GM11168 (cell line): ENCODE measurements at regions not wholly inside any gene's neighbourhood (a gene's known extent, or its start where the extent isn't known, plus 50 kb on each side); places are given as distances from the start of the nearest gene placed in this dataset.
"Not testable (repeated sequence)": the region's sequence is repeated elsewhere in the genome, so short reads cannot be mapped to it uniquely, and the experiment has no call there.

Experiments
- in situ Hi-C: fragments of 300-500 bp; cut with MboI; formaldehyde crosslinking; loops from one replicate; pipeline ENCODE4 v1.12.0; 2022; ENCODE audit warnings: low sequenced_read_pairs; ENCODE audit not compliant: unreplicated experiment

GRCh38 chr2:121818546-121818945 lies 63.1 kb downstream of the TSN start:
- in situ Hi-C loops: no loop called here

- in situ Hi-C loops: no loop called here
Observed at GRCh38 chr2:121819846-121820245, 64.4 kb downstream of the TSN start.

- in situ Hi-C loops: no loop called here
Observed at GRCh38 chr2:121821476-121822158, 66.2 kb downstream of the TSN start.

GRCh38 chr2:121824264-121824663 lies 68.8 kb downstream of the TSN start:
- in situ Hi-C loops: no loop called here

DNA sequence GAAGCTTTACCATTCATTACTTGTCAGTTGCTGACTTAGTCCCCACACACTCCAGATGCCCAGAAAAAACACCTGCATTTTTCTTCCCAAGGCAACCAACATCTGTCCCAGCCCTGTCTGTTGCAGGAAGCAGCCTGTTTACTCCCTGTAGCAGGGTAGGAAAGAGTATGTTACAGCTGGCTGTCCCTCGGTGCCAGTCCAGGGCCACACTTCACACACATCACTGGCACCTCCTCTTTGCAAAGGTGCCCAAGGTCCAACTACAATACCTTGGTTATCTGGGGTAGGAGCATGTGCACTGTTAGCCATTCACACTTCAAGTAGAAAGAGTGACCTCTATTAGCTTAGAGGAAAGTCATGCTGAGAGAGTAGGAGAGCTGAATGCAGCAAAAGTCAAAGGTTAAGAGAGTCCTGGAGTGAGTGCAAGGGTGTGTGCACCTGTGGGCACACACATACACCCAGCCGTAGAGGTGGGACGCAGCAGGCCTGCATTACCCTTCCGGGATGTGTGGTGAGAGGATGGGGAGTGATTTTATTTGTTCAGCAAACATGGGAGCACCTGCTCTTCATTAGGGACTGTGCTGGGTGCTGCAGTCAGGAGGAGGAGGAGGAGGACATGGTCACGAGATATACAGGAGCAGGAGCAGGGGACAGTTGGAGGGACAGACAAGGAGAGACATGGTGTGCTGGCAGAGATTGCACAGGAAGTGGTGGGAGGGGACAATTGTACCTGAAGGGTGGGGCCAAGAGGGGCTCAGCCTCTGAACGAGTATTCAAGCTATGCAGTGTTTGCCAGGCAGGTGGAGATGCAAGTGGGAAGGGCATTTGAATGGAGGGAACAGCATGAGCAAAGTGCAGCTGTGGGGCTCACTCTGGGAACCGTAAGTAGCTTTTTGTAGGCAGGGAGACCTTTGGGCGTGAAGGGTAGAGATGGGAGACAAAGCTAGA lies 69.8 kb downstream of the TSN start:
- in situ Hi-C loops: no loop called here

GRCh38 chr2:121826036-121826435 lies 70.6 kb downstream of the TSN start:
- in situ Hi-C loops: no loop called here

DNA sequence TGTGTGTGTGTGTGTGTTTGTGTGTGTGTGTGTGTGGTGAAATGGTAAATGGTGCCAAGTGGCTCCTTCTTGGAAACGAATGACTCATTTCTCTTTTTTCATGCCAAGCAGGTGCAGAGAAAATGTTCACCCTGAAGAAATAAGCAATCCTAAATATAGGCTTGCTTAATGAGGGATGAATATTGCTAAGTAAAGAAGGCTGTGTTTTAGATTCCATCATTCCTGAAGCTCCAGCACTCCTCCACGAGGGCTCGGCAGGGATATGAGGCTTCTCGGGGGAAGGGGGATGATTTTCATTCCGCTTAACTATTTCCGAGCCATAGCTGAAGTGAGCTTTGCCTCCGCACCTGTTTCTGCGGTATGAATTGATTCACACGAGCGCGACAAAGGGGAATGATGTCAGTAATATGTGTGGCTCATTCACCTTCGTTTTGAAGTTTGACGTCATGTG lies 72.9 kb downstream of the TSN start:
- in situ Hi-C loops: no loop called here

DNA sequence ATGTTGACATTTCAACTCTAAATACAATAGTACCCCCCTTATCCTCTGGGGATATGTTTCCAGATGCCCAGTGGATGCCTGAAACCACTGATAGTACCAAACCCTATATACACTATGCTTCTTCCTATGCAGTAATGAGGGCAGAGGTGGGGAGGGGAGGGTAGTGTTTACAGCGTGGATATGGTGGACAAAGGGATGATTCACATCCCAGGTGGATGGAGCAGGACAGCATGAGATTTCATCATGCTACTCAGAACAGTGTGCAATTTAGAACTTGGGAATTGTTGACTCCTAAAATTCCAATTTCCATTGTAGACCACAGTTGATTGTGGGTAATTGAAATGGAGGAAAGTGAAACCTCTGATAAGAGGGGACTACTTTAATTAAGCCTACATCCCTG lies 75.4 kb downstream of the TSN start:
- in situ Hi-C loops: no loop called here

DNA sequence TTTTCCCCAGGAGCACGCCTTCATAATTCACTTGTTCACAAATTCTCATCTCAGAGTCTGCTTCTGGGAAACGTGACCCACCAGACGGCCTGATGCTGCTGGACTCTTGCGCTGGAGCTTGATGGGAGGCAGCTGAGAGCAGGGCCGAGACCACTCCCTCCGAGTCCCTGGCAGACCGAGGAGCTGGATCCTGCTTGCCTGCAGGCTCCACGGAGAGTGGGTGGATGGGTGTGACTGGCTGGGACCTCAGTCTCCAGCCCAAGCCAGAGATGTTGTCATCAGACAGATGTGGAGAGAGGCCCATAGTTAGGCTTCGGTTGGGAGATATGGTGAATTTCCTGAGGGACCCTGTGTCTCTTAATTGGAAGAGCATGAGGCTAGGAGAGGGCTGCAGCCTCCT lies 76.4 kb downstream of the TSN start:
- in situ Hi-C loops: no loop called here

GRCh38 chr2:121832412-121833357 lies 77.2 kb downstream of the TSN start:
- in situ Hi-C loops: no loop called here

- in situ Hi-C loops: no loop called here
Observed at GRCh38 chr2:121833358-121833723, 77.9 kb downstream of the TSN start.

GRCh38 chr2:121836611-121837010 lies 81.2 kb downstream of the TSN start:
- in situ Hi-C loops: no loop called here

DNA sequence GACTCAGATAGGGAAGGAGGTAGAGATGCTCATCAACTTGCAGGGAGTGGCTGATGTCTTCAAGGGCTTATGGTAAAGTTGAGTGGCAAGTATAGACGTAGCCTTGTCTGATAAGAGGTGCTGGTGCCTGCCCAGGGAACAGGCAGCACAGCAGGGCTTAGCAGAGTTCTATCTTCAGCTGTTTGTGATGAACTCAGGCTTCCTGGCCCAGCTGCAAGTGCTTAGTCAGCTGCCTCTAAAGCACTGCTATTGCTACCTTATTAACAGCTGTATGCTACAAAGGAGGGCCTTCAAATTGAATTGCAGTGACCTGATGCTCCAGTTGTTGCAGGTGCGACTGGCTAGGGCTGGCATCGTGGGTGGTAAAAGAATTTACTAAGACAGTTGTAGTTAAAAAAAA lies 82.1 kb downstream of the TSN start:
- in situ Hi-C loops: no loop called here

- in situ Hi-C loops: no loop called here
Observed at GRCh38 chr2:121838551-121838950, 83.1 kb downstream of the TSN start.

DNA sequence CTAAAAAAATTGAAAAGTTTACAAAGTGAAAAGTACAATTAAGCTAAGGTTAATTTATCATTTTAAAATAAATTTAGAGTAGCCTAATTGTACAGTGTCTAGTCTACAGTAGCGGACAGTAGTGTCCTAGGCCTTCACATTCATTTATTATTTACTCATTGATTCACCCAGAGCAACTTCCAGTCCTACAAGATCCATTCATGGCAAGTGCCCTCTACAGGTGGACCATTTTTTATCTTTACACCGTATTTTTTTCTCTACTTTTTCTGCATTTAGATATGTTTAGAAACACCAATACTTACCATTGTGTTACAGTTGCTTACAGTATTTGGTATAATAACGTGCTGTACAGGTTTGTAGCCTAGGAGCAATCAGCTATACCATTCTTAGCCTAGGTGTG lies 84.1 kb downstream of the TSN start:
- in situ Hi-C loops: no loop called here

GRCh38 chr2:121849236-121849635 lies 93.8 kb downstream of the TSN start:
- in situ Hi-C loops: no loop called here

- in situ Hi-C loops: not testable (repeated sequence)
Observed at GRCh38 chr2:121853149-121853548, 97.7 kb downstream of the TSN start.

GRCh38 chr2:121855510-121855909 lies 100.1 kb downstream of the TSN start:
- in situ Hi-C loops: no loop called here

DNA sequence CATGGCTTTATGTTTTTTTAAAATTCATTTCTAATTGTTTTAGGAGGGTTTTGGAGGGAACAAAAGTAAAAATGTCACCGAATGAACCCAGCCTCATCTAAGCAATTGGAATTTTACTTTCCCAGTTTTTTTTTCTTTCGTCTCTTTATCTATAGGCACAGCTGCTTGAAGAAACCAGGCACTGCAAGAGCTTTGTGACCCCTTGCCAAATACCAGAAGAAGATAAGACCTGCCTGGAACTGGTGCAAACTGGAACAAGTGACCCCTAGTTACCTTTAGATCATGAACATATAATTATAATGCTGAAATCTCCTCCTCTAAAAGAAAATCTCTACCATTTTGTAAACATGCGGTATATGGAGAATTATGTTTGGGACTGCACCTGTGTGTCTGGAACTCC lies 100.9 kb downstream of the TSN start:
- in situ Hi-C loops: no loop called here

GRCh38 chr2:121858369-121858768 lies 102.9 kb downstream of the TSN start:
- in situ Hi-C loops: no loop called here
